HG02571 (cell line): ENCODE measurements at regions not wholly inside any gene's neighbourhood (a gene's known extent, or its start where the extent isn't known, plus 50 kb on each side); places are given as distances from the start of the nearest gene placed in this dataset.
A peak's percentile ranks its signal among the peaks of the same experiment; 100 is the strongest.

ENCODE experiments used
- ATAC-seq: cut with Tn5 transposase; IDR thresholded peaks from one replicate; pipeline ENCODE4 v1.9.1; 2021; ENCODE audit warnings: mild to moderate bottlenecking, moderate library complexity; ENCODE audit not compliant: unreplicated experiment

GRCh38 chr10:4535521-4535920, 290.5 kb upstream of the AKR1E2 start:
- ATAC-seq = no peak

GRCh38 chr10:4533621-4534020, 292.4 kb upstream of the AKR1E2 start:
- no peak for ATAC-seq

- ATAC-seq = no peak
These were observed 293.0 kb upstream of the AKR1E2 start for GRCh38 chr10:4532976-4533375.

GRCh38 chr10:4532467-4532866, 293.5 kb upstream of the AKR1E2 start:
- ATAC-seq = no peak

- no peak for ATAC-seq
These were observed 294.0 kb upstream of the AKR1E2 start for GRCh38 chr10:4532011-4532410.

GRCh38 chr10:4529266-4529665, 296.7 kb upstream of the AKR1E2 start:
- ATAC-seq = no peak

- no peak for ATAC-seq
These were observed 298.6 kb upstream of the AKR1E2 start for GRCh38 chr10:4527281-4527970.

- ATAC-seq = no peak
These were observed 299.7 kb upstream of the AKR1E2 start for GRCh38 chr10:4526311-4526731.

- no peak for ATAC-seq
These were observed 300.9 kb upstream of the AKR1E2 start for GRCh38 chr10:4525103-4525502.

GRCh38 chr10:4522296-4523000, 303.6 kb upstream of the AKR1E2 start:
- ATAC-seq = peak; percentile 62

GRCh38 chr10:4519658-4520402, 306.2 kb upstream of the AKR1E2 start:
- ATAC-seq = no peak

- ATAC-seq = no peak
These were observed 308.3 kb upstream of the AKR1E2 start for GRCh38 chr10:4517746-4518145.

- no peak for ATAC-seq
These were observed 310.3 kb upstream of the AKR1E2 start for GRCh38 chr10:4515721-4516120.

- ATAC-seq = no peak
These were observed 311.4 kb upstream of the AKR1E2 start for GRCh38 chr10:4514445-4515108.

- no peak for ATAC-seq
These were observed 313.3 kb upstream of the AKR1E2 start for GRCh38 chr10:4512671-4513240.

- ATAC-seq = no peak
These were observed 313.8 kb upstream of the AKR1E2 start for GRCh38 chr10:4512196-4512595.

- no peak for ATAC-seq
These were observed 314.5 kb upstream of the AKR1E2 start for GRCh38 chr10:4511509-4511908.

GRCh38 chr10:4509405-4509804, 316.6 kb upstream of the AKR1E2 start:
- ATAC-seq = no peak

GRCh38 chr10:4506095-4506494, 319.9 kb upstream of the AKR1E2 start:
- no peak for ATAC-seq

GRCh38 chr10:4504550-4504949, 321.5 kb upstream of the AKR1E2 start:
- ATAC-seq = no peak

GRCh38 chr10:4503076-4503475, 322.9 kb upstream of the AKR1E2 start:
- ATAC-seq = no peak
